GM12892 (cell line): ENCODE measurements at regions not wholly inside any gene's neighbourhood (a gene's known extent, or its start where the extent isn't known, plus 50 kb on each side); places are given as distances from the start of the nearest gene placed in this dataset.

Experiments used
- DNase-seq: peaks from one replicate; pipeline ENCODE4 v3.0.0; 2011; ENCODE audit not compliant: insufficient read length
- FAIRE-seq: peaks from 2 replicates; lab custom pipeline; 2011; peaks lifted over from hg19 to GRCh38; lab: Jason Lieb, UNC
- POLR2A ChIP-seq: IDR thresholded peaks from 2 replicates; pipeline ENCODE4 v1.6.1; 2011; ENCODE audit warnings: low read depth, low read length, control low read depth
- POLR2AphosphoS5 ChIP-seq: IDR thresholded peaks from 2 replicates; pipeline ENCODE4 v1.6.1; 2011; ENCODE audit warnings: low read depth, low read length, control low read depth
- TAF1 ChIP-seq: IDR thresholded peaks from 2 replicates; pipeline ENCODE4 v1.6.1; 2011; ENCODE audit warnings: low read depth, mild to moderate bottlenecking, control low read depth, low read length, borderline replicate concordance

- FAIRE-seq (no peak), DNase-seq (no peak)
- no peak for TF ChIP-seq POLR2A
- TF ChIP-seq POLR2AphosphoS5: no peak
- TF ChIP-seq TAF1: no peak
Measured at GRCh38 chr3:176587089-176587488, 610.2 kb downstream of the TBL1XR1 start.

DNA sequence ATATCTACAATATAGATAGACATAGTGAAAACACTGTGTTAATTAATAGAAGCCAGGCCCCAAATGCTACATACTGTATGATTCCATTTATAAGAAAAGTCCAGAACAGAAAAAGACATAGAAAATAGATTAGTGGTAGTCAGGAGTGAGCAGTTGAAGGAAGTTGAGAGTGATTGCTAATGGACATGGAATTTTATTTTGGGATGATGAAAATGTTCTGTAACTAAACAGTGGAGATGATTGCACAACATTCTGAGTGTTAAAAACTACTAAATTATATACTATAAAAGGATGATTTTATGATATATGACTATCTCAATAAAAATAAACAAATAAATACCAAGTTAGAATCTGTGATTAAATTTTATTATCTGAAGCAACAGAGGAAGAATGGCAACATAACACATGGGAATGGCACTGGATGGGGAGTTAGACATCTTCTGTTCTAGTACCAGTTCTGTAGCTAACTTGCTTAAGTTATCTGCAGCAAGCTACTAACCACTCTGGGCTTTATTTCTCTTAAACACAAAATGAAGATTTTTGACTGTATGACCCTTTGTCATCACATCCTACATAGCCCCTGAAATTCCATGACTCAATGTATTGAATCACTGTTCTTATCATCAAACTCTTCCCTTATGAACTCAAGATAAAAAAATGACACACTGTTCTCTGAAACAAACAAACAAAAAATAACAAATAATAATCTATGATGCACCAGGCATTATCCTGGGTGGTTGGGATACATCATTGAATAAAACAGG, 612.7 kb downstream of the TBL1XR1 start:
- DNase-seq (no peak), FAIRE-seq (no peak)
- TF ChIP-seq POLR2AphosphoS5 (no peak), TAF1 (no peak), POLR2A (no peak)

GRCh38 chr3:176583956-176584355, 613.3 kb downstream of the TBL1XR1 start:
- FAIRE-seq (no peak), DNase-seq (no peak)
- TF ChIP-seq TAF1: no peak
- no peak for TF ChIP-seq POLR2A
- no peak for TF ChIP-seq POLR2AphosphoS5

GRCh38 chr3:176581589-176581988, 615.7 kb downstream of the TBL1XR1 start:
- TF ChIP-seq POLR2A (no peak), TAF1 (no peak), POLR2AphosphoS5 (no peak)
- no peak for DNase-seq
- no peak for FAIRE-seq

GRCh38 chr3:176579711-176580185, 617.5 kb downstream of the TBL1XR1 start:
- FAIRE-seq: no peak
- TF ChIP-seq TAF1: no peak
- TF ChIP-seq POLR2AphosphoS5: no peak
- no peak for TF ChIP-seq POLR2A
- DNase-seq: no peak

- DNase-seq (no peak), FAIRE-seq (no peak)
- TF ChIP-seq POLR2A (no peak), POLR2AphosphoS5 (no peak), TAF1 (no peak)
Measured at GRCh38 chr3:176578316-176578715, 619.0 kb downstream of the TBL1XR1 start.

GRCh38 chr3:176577447-176577846, 619.8 kb downstream of the TBL1XR1 start:
- DNase-seq: no peak
- no peak for FAIRE-seq
- TF ChIP-seq TAF1 (no peak), POLR2A (no peak), POLR2AphosphoS5 (no peak)

- no peak for FAIRE-seq
- no peak for TF ChIP-seq POLR2AphosphoS5
- no peak for DNase-seq
Measured at GRCh38 chr3:176574786-176575185, 622.5 kb downstream of the TBL1XR1 start.

- FAIRE-seq (no peak), DNase-seq (no peak)
- TF ChIP-seq POLR2AphosphoS5: no peak
Measured at GRCh38 chr3:176571926-176572325, 625.4 kb downstream of the TBL1XR1 start.

DNA sequence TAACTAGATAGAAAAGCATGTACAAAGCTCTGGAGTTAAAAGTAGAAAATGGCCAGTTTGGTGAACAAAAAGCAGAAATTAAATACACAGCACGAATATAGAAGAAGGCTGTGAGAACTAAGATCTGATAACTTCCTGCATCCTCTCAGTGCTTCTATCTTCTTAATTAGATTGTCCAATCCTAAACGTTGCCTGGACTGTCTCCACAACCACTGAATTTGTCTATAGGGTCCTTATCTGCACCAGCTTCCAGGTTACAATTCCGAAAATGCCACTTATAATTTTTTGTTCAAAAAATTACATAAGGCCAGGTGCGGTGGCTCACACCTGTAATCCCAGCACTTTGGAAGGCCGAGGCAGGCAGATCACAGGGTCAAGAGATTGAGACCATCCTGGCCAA, 626.3 kb downstream of the TBL1XR1 start:
- TF ChIP-seq TAF1 (no peak), POLR2A (no peak), POLR2AphosphoS5 (no peak)
- DNase-seq: no peak
- FAIRE-seq: no peak

DNA sequence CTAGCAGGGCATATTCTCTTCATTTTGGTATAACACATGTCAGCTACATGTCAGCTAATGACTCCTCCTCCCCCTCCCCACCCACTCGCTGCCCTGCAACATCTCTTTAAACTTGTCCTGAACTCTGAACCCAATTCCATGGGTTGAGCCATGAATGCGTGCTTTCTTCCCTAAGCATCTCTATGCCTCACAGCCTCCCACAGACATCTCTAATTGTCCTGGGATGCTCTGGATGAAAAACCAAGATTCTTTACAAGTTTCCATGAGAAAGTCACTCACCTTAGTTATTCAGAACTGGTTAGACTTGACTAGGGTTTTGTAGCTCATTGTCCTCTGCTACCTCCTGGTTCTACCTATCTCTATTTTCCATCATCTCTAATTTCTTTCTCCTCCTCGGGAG, 629.1 kb downstream of the TBL1XR1 start:
- FAIRE-seq (no peak), DNase-seq (no peak)
- TF ChIP-seq TAF1 (no peak), POLR2AphosphoS5 (no peak), POLR2A (no peak)

- no peak for DNase-seq
- TF ChIP-seq POLR2AphosphoS5: no peak
- TF ChIP-seq TAF1: no peak
- TF ChIP-seq POLR2A: no peak
- FAIRE-seq: no peak
Measured at GRCh38 chr3:176566757-176567156, 630.5 kb downstream of the TBL1XR1 start.

DNA sequence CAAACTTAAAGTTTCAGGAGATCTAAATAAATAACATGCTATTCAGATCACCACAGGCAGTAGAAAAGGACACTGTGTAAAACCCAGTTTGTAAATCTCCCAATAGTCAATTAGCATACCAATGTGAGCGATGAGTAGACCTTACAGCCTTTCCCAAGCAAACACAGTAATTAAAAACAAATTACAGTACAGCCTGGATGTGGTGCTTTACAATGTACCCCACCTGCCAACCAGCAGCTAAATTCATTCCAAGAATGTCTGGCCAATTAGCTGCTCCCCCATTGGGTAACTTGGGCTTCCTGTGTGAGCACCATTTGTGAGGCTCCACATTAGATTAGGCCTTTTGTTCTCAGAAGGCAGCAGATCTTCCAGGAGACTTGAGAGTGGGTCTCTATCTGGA, 635.0 kb downstream of the TBL1XR1 start:
- no peak for FAIRE-seq
- no peak for TF ChIP-seq POLR2AphosphoS5
- DNase-seq: no peak
